HCT116 (cell line): ENCODE measurements at regions not wholly inside any gene's neighbourhood (a gene's known extent, or its start where the extent isn't known, plus 50 kb on each side); places are given as distances from the start of the nearest gene placed in this dataset.
A peak's percentile ranks its signal among the peaks of the same experiment; 100 is the strongest.

ENCODE experiments used
- ATAC-seq: fragments of 200-7000 bp; cut with Tn5 transposase; 2 replicates; pipeline ENCODE4 v1.9.1; 2020; ENCODE audit warnings: mild to moderate bottlenecking, moderate library complexity
- BruUV-seq: library from RNA; stranded (reverse); fragments of 400-500 nt; replicated peaks from 2 replicates; lab custom pipeline; 2021; lab: Mats Ljungman, UMichigan
- CTCF ChIA-PET: fragments of 300-600 bp; sonication (Branson Sonifier 250); formaldehyde crosslinking; loops from one replicate; lab custom pipeline; 2021; ENCODE audit warnings: antibody characterized with exemption; lab: Charles Lee
- POLR2A ChIA-PET: fragments of 300-600, 350-600 bp; sonication (Branson Sonifier 250); formaldehyde crosslinking; loops from one replicate; lab custom pipeline; 2021; ENCODE audit warnings: antibody characterized with exemption; lab: Charles Lee
- RAD21 ChIA-PET, 2 experiments: fragments of 300-600 bp; sonication (Branson Sonifier 250); formaldehyde crosslinking; loops; one replicate each; lab custom pipeline; 2023; ENCODE audit warnings: low total read pairs in 2 of 2; ENCODE audit not compliant: uncharacterized antibody in 2 of 2, unreplicated experiment in 2 of 2, low non-redundant PET in 1 of 2; lab: Charles Lee
- DNase-seq: peaks from one replicate; pipeline ENCODE4 v3.0.0-alpha.2; 2010; ENCODE audit warnings: low read depth, low spot score
- H2AFZ ChIP-seq: fragments of 200-600 bp; shearing (Covaris generic), sonication (generic); 2 replicates; pipeline ENCODE4 v1.6.1; 2017; ENCODE audit warnings: low read depth, mixed run types, mixed read lengths, antibody characterized with exemption, low read length; ENCODE audit not compliant: poor library complexity, severe bottlenecking
- H3K27ac ChIP-seq: 2 replicates; pipeline ENCODE4 v1.5.1; 2012; ENCODE audit warnings: low read depth, low read length
- H3K27me3 ChIP-seq: fragments of 200-600 bp; sonication (generic); 2 replicates; pipeline ENCODE4 v1.6.1; 2016; ENCODE audit warnings: mixed run types, low read length, mixed read lengths; ENCODE audit not compliant: insufficient read depth
- H3K36me3 ChIP-seq, 2 experiments: fragments of 200-500 bp in 1 of 2; fragments of 200-600 bp in 1 of 2; sonication (Bioruptor generic) in 1 of 2; sonication (generic) in 1 of 2; 2 replicates each; pipeline versions ENCODE4 v1.5.1 to v1.6.1; 2014 to 2016; ENCODE audit warnings: low read length in 2 of 2, inconsistent platforms in 1 of 2, mixed read lengths in 1 of 2, mixed run types in 1 of 2; ENCODE audit not compliant: insufficient read depth in 2 of 2, control insufficient read depth in 1 of 2
- H3K4me1 ChIP-seq, 2 experiments: fragments of 200-600 bp in 1 of 2; sonication (generic) in 1 of 2; 2 replicates each; pipeline versions ENCODE4 v1.5.1 to v1.6.1; 2012 to 2017; ENCODE audit warnings: low read length in 2 of 2, inconsistent platforms in 1 of 2, mild to moderate bottlenecking in 1 of 2, mixed read lengths in 1 of 2, mixed run types in 1 of 2, moderate library complexity in 1 of 2; ENCODE audit not compliant: insufficient read depth in 2 of 2, control insufficient read depth in 1 of 2
- H3K4me2 ChIP-seq: fragments of 200-600 bp; sonication (generic); 2 replicates; pipeline ENCODE4 v1.6.1; 2017; ENCODE audit warnings: mixed run types, low read length, mixed read lengths
- H3K4me3 ChIP-seq, 2 experiments: fragments of 200-600 bp in 1 of 2; sonication (generic) in 1 of 2; replicated peaks in 1 of 2; 2 replicates each; pipeline ENCODE4 v1.5.1; 2011 to 2016; ENCODE audit warnings: low read length in 2 of 2, control low read depth in 1 of 2, low read depth in 1 of 2, mild to moderate bottlenecking in 1 of 2, mixed read lengths in 1 of 2, mixed run types in 1 of 2
- H3K79me2 ChIP-seq: fragments of 200-600 bp; sonication (generic); 2 replicates; pipeline ENCODE4 v1.6.1; 2017; ENCODE audit warnings: mild to moderate bottlenecking, mixed run types, low read length, moderate library complexity, mixed read lengths; ENCODE audit not compliant: insufficient read depth
- H3K9ac ChIP-seq: fragments of 200-600 bp; sonication (generic); 2 replicates; pipeline ENCODE4 v1.6.1; 2016; ENCODE audit warnings: low read length, mixed read lengths
- H3K9me2 ChIP-seq: fragments of 200-600 bp; sonication (generic), shearing (Covaris generic); 2 replicates; pipeline ENCODE4 v1.6.1; 2017; ENCODE audit warnings: mixed run types, mild to moderate bottlenecking, moderate library complexity; ENCODE audit not compliant: insufficient read depth
- H3K9me3 ChIP-seq, 2 experiments: fragments of 200-500 bp in 1 of 2; fragments of 200-600 bp in 1 of 2; sonication (Bioruptor generic) in 1 of 2; sonication (generic) in 1 of 2; 2 replicates each; pipeline ENCODE4 v1.6.1; 2014 to 2017; ENCODE audit warnings: low read length in 2 of 2, mixed read lengths in 2 of 2, inconsistent platforms in 1 of 2, low read depth in 1 of 2, mild to moderate bottlenecking in 1 of 2, mixed run types in 1 of 2, moderate library complexity in 1 of 2; ENCODE audit not compliant: control insufficient read depth in 1 of 2, insufficient read depth in 1 of 2
- H4K20me1 ChIP-seq: fragments of 200-600 bp; sonication (generic), shearing (Covaris generic); 2 replicates; pipeline ENCODE4 v1.6.1; 2017; ENCODE audit warnings: mixed run types, mild to moderate bottlenecking, moderate library complexity; ENCODE audit not compliant: insufficient read depth
- CBX3 ChIP-seq: IDR thresholded peaks from 2 replicates; pipeline ENCODE4 v1.6.1; 2012; ENCODE audit warnings: low read depth
- ELF1 ChIP-seq: IDR thresholded peaks from 2 replicates; pipeline ENCODE4 v1.6.1; 2012; ENCODE audit warnings: low read depth, borderline replicate concordance
- EZH2 ChIP-seq: fragments of 200-600 bp; sonication (generic); IDR thresholded peaks from 2 replicates; pipeline ENCODE4 v1.6.1; 2017; ENCODE audit warnings: antibody characterized with exemption, mixed run types
- POLR2A ChIP-seq: IDR thresholded peaks from 2 replicates; pipeline ENCODE4 v1.7.0; 2011; ENCODE audit warnings: borderline replicate concordance; ENCODE audit not compliant: insufficient read depth, insufficient read length; ENCODE audit errors: extremely low read depth
- POLR2AphosphoS5 ChIP-seq: IDR thresholded peaks from 2 replicates; pipeline ENCODE4 v1.6.1; 2011; ENCODE audit warnings: mild to moderate bottlenecking, low read depth, low read length, moderate library complexity
- RAD21 ChIP-seq: IDR thresholded peaks from 2 replicates; pipeline ENCODE4 v1.6.1; 2012; ENCODE audit warnings: low read depth, mild to moderate bottlenecking
- SP1 ChIP-seq: IDR thresholded peaks from 2 replicates; pipeline ENCODE4 v1.6.1; 2012; ENCODE audit warnings: low read depth
- SRF ChIP-seq: IDR thresholded peaks from 2 replicates; pipeline ENCODE4 v1.6.1; 2012; ENCODE audit warnings: low read depth
- TCF7L2 ChIP-seq: IDR thresholded peaks from 2 replicates; pipeline ENCODE4 v1.7.0; 2011; ENCODE audit warnings: borderline replicate concordance, inconsistent platforms; ENCODE audit not compliant: insufficient read depth, insufficient read length; ENCODE audit errors: extremely low read depth
- ZNF274 ChIP-seq: fragments of 200-500 bp; sonication (Bioruptor generic); IDR thresholded peaks from 2 replicates; pipeline ENCODE4 v1.6.1; 2014; ENCODE audit warnings: mild to moderate bottlenecking, low read depth, low read length, inconsistent platforms
- intact Hi-C: fragments of 100-400 bp; cut with micrococcal nuclease; formaldehyde crosslinking; loops from 2 replicates; pipeline ENCODE4 v1.10.0; 2022
- TF ChIP-seq, protein P1 (sequence below), 3 experiments: fragments of 200-600 bp in 1 of 3; sonication (generic) in 1 of 3; IDR thresholded peaks in 2 of 3; conservative IDR thresholded peaks in 1 of 3; 2 replicates each; pipeline ENCODE4 v1.5.1; 2012 to 2017; ENCODE audit warnings: low read depth in 2 of 3, low read length in 2 of 3, antibody characterized with exemption in 1 of 3, borderline replicate concordance in 1 of 3, control low read depth in 1 of 3, mild to moderate bottlenecking in 1 of 3, mixed read lengths in 1 of 3, mixed run types in 1 of 3, moderate library complexity in 1 of 3; ENCODE audit not compliant: insufficient read depth in 1 of 3
- TF ChIP-seq, protein P2 (sequence below): IDR thresholded peaks from 2 replicates; pipeline ENCODE4 v1.6.1; 2012

DNA sequence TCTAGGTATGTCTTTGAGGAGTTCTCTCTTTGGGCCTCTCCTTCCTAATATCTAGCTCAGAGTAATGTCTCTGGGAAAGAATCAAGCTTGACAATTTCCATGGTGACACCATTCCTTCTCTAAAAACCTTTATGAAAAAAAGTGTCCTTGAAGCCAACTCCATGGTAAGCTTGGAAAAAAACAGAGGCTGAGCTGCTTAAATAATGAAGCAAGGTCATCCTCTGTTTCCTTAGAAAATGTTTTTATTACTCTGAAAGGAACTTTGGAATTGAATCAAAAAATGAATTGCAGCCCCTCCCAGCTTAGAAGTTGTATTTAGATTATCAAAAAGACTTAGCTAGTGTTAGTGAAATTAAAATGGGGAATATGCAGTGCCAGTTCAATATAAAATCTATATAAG, 166.1 kb upstream of the KITLG start (continued):
- TF ChIP-seq, protein P1, sequence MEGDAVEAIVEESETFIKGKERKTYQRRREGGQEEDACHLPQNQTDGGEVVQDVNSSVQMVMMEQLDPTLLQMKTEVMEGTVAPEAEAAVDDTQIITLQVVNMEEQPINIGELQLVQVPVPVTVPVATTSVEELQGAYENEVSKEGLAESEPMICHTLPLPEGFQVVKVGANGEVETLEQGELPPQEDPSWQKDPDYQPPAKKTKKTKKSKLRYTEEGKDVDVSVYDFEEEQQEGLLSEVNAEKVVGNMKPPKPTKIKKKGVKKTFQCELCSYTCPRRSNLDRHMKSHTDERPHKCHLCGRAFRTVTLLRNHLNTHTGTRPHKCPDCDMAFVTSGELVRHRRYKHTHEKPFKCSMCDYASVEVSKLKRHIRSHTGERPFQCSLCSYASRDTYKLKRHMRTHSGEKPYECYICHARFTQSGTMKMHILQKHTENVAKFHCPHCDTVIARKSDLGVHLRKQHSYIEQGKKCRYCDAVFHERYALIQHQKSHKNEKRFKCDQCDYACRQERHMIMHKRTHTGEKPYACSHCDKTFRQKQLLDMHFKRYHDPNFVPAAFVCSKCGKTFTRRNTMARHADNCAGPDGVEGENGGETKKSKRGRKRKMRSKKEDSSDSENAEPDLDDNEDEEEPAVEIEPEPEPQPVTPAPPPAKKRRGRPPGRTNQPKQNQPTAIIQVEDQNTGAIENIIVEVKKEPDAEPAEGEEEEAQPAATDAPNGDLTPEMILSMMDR (IDR thresholded peaks at IDR 0.05 in 2 of 3, conservative IDR thresholded peaks at IDR 0.05 in 1 of 3; ENCODE audit: borderline replicate concordance in 1 of 3, insufficient read depth in 1 of 3, low read depth in 2 of 3, low read length in 2 of 3) = no peak
- TF ChIP-seq SP1 = no peak
- TF ChIP-seq RAD21 = no peak
- TF ChIP-seq EZH2 = no peak
- no peak for TF ChIP-seq ELF1
- TF ChIP-seq ZNF274 = no peak

DNA sequence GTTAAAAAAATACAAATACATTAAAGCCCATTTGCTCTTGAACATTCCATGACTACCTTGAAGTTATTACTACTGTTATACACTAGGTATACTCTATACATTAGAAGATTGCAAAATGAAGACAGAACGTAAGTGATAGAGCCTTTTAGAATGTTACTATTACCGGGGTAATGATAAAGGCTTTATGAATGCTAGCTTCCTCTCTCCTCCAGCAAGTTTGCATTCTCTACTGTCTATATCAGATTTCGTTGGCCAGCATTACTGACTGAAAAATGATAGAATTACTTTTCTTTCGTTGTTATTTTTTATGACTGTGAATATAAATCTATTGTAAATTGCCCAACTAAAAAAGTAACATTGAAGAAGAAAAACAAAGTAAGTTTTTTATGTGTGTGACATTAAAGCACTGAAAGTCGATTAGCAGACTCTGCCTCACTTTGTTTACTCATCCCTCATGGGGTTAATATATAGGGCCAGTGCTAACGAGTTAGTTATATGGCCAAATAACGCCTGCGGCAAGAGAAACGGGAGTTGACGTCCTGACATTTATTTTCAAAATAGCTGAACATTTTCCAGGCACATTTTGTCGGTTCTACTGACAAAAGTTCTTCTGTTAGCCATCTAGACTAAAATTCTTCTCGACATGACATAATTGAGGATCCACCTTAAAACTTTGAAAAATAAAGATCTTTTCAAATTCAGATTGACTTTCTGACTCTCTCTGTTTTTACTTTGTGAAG, 163.8 kb upstream of the KITLG start:
- BruUV-seq = no TSS peak
- Histone ChIP-seq H3K4me2 (no peak overlapping the region), H3K9me3 (no peaks in the 10 kb centered on the region), H3K27me3 (no peaks in the 10 kb centered on the region), H3K27ac (no peak overlapping the region), H3K36me3 (no peaks in the 10 kb centered on the region), H3K4me3 (no peak overlapping the region), H3K4me1 (peaks cover 11 to 21% of the 10 kb centered on the region in 2 experiments), H3K79me2 (no peaks in the 10 kb centered on the region)
- RAD21 ChIA-PET = no interaction called here
- no peak for ATAC-seq
- DNase-seq = no peak
- intact Hi-C loops = no loop called here
- CTCF ChIA-PET = no interaction called here
- POLR2A ChIA-PET = no interaction called here
- TF ChIP-seq POLR2A (no peak), EZH2 (no peak), SRF (no peak), CBX3 (no peak), SP1 (no peak), TCF7L2 (no peak), RAD21 (no peak), POLR2AphosphoS5 (no peak)
- TF ChIP-seq, protein P2, sequence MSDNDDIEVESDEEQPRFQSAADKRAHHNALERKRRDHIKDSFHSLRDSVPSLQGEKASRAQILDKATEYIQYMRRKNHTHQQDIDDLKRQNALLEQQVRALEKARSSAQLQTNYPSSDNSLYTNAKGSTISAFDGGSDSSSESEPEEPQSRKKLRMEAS = no peak
- TF ChIP-seq, all 23 proteins: peak for 0
- Histone ChIP-seq H3K9me2 (no peaks in the 10 kb centered on the region), H3K9ac (no peak overlapping the region), H4K20me1 (no peaks in the 10 kb centered on the region), H2AFZ (peak overlapping the region; percentile 47)
